Gastroesophageal sphincter (tissue), 3 donors: ENCODE measurements at regions not wholly inside any gene's neighbourhood (a gene's known extent, or its start where the extent isn't known, plus 50 kb on each side); places are given as distances from the start of the nearest gene placed in this dataset.

ENCODE experiments used
- CTCF ChIP-seq, 4 experiments: fragments of 200-600 bp in 2 of 4; fragments of 450-650 bp in 2 of 4; sonication (generic) in 1 of 4; IDR thresholded peaks; one replicate each; pipeline ENCODE4 v1.5.1; 2017 to 2019; ENCODE audit warnings: antibody characterized with exemption in 4 of 4, mild to moderate bottlenecking in 2 of 4, moderate library complexity in 2 of 4
- EP300 ChIP-seq: sonication (generic); formaldehyde crosslinking; IDR thresholded peaks from one replicate; pipeline ENCODE4 v1.6.1; 2017; ENCODE audit warnings: antibody characterized with exemption, mild to moderate bottlenecking
- POLR2AphosphoS5 ChIP-seq: sonication (generic); formaldehyde crosslinking; IDR thresholded peaks from one replicate; pipeline ENCODE4 v1.6.1; 2017; ENCODE audit warnings: antibody characterized with exemption

DNA sequence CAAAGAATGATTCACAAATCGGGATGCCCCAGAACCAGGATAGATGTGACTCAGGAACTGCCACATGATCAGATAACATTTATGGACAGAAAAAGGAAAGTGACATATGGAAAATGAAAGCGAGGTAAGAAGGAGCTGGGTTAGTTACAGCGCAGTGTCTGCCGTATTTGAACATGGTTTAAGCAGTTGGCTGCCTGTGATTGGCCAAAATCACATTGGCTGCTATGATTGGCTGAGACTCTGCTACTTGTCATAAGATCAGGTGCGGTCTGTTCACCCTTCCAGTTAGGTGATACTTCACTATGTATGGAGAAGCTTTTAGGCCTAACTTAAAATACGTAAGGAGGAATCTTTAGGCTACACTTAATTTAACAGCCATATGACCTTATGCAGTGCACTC is 322.7 kb upstream of the HAND2 start:
- TF ChIP-seq CTCF (IDR thresholded peaks at IDR 0.05) (no peak), POLR2AphosphoS5 (no peak), EP300 (no peak)
